22Rv1 (cell line): ENCODE measurements at regions not wholly inside any gene's neighbourhood (a gene's known extent, or its start where the extent isn't known, plus 50 kb on each side); places are given as distances from the start of the nearest gene placed in this dataset.

Experiments used
- CTCF ChIP-seq: fragments of 450-650 bp; IDR thresholded peaks from 2 replicates; pipeline ENCODE4 v1.5.1; 2017; ENCODE audit warnings: mild to moderate bottlenecking
- ZFX ChIP-seq: fragments of 450-650 bp; IDR thresholded peaks from 2 replicates; pipeline ENCODE4 v1.6.1; 2017; ENCODE audit warnings: antibody characterized with exemption, borderline replicate concordance

DNA sequence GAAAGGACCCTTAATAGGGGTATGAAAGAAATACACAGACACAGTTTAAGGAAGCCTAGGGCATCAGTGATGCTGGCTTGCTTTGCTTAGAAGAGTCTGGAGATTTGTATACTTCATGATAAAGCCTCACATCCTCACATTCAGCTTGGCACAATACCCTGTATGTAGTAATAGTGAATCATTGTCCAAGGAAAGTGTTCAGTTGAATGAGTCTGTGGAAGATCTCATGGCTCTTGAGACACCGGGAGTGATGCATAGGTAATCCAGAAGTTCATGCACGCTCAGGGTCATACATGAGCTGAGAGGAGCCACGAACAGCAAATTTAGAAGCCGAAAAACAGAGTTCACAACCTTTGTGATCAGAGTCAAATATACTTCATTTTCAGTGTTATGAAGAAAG, 537.2 kb upstream of the TMPRSS15 start:
- TF ChIP-seq CTCF (no peak), ZFX (no peak)
